Epithelial cell of esophagus (primary cell): ENCODE measurements at regions not wholly inside any gene's neighbourhood (a gene's known extent, or its start where the extent isn't known, plus 50 kb on each side); places are given as distances from the start of the nearest gene placed in this dataset.

Experiments used
- DNase-seq: peaks from one replicate; pipeline ENCODE4 v3.0.0; 2010; ENCODE audit warnings: low read depth
- H3K4me3 ChIP-seq: 2 replicates; pipeline ENCODE4 v1.5.1; 2011; ENCODE audit warnings: mild to moderate bottlenecking, low read length, control low read depth
- TF ChIP-seq, protein P1 (sequence below): IDR thresholded peaks from 2 replicates; pipeline ENCODE4 v1.5.1; 2011; ENCODE audit warnings: low read depth, mild to moderate bottlenecking, low read length, control low read depth, inconsistent platforms; ENCODE audit not compliant: insufficient read depth; ENCODE audit errors: missing control alignments

DNA sequence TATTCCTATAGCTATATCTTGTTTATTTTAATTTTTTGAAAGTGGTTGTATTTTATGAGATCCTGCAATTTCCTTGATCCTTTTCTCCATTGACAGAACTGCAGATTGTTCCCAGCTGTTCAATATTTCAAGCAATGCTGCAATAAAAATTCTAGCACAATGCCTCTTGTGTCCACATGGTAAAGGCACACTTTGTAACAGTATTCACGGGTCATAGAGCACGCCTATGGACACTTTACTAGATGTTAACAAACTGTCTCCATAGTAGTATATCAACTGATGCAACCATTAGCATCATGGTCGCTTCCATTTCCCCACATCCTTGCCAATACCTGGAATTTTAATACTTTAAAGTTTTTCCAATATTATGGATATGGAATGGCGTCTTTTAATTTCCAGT, 123.9 kb upstream of the FZD8 start:
- TF ChIP-seq, protein P1, sequence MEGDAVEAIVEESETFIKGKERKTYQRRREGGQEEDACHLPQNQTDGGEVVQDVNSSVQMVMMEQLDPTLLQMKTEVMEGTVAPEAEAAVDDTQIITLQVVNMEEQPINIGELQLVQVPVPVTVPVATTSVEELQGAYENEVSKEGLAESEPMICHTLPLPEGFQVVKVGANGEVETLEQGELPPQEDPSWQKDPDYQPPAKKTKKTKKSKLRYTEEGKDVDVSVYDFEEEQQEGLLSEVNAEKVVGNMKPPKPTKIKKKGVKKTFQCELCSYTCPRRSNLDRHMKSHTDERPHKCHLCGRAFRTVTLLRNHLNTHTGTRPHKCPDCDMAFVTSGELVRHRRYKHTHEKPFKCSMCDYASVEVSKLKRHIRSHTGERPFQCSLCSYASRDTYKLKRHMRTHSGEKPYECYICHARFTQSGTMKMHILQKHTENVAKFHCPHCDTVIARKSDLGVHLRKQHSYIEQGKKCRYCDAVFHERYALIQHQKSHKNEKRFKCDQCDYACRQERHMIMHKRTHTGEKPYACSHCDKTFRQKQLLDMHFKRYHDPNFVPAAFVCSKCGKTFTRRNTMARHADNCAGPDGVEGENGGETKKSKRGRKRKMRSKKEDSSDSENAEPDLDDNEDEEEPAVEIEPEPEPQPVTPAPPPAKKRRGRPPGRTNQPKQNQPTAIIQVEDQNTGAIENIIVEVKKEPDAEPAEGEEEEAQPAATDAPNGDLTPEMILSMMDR, result no peak
- no peak for DNase-seq
- H3K4me3 ChIP-seq, result no peak overlapping the region

DNA sequence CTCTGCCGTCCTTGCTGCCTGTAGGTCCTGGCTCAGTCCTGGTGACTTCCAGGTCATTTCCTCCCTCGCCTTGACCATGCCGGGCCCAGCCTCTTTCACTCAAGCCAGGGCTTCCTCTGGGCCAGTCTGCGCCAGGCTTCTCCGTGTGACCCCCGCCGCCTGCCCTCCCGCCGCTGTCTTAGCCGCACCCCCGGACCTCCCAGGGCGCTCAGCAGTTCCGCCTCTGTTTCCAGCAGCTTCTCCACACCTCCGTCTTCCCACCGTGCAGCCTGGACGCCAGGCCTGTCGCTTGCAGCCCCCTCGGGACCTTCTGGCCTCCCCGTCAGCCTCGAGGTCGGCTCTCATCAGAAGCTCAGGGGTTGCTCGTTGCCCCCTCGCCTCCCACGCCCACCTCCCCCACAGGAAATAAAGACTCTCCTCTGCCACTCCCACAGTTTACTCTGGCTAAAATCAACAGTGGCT, 123.0 kb upstream of the FZD8 start:
- TF ChIP-seq, protein P1, result no peak
- no peak overlapping the region for H3K4me3 ChIP-seq
- DNase-seq, result no peak

DNA sequence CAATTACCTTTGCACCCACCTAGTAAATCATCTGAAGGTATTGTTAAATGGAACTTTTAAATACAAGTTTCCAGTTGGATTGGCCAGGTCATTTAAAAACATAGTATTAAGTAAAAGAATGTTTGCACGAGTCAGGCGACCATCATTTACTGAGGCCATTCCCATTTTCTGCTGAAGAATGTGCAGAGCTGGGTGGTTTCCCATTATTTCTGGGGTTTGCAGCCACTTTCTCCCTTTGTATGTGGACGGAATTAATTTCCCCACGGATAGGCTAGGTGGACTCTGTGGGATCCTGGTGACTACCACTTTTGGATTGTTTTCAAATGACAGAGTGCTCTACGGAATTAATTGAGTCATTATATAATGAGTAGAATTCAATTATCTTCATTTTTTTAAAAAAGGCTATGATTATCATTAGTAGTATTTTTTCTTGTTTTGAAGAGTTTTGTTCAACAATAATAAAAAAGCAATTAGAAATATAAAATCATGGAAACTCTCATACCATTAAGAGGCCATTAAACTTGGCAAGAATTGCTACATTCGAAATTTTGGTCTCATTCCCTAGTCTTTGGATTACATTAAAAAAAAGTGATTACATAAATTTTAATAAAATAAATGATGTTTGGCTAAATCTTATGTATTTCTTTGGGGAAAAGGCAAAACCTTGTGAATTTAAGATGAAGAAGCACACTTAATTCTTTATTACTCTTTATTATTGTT, 120.4 kb upstream of the FZD8 start:
- no peak for DNase-seq

DNA sequence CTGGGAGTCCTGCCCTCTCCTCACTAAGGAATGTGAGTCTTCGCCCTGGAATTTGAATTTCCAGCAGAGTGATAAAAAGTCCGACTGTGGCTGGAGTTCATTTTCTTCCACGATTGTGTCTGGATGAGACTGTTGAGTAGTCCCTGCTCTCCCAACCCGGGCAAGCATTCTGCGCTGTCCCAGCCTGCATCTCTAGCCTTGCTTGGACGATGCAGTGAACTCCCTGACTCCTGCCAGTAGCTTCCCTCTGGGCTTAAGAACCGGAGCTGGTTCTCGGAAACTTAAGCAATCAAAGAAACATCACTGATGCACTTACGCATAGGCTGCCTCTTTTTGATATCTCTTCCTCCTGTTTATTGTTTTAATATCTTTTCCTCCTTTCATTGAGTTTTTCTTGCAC, 116.0 kb upstream of the FZD8 start:
- TF ChIP-seq, protein P1, result no peak
- no peak for DNase-seq
- no peak overlapping the region for H3K4me3 ChIP-seq

More for the DNA sequence above, 120.4 kb upstream of the FZD8 start:
- H3K4me3 ChIP-seq, result no peak overlapping the region
- TF ChIP-seq, protein P1, result no peak

DNA sequence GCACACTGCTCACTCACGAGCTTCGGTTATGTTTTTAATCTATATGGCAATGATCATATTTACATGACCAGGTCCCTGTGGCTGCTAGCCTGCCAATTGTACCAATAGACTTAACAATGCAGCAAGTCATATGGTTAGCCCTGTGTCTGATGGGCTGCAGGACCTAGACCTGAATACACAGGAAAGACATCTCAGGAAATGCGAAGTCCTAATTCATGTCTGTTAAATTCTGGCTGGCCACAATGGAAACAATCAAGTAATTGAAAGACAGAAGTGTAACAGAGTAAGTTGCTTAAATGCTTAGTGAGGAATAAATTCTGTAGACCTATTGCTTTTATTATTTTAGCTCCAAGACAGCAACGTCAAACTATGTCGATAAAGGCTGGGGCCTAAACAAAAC, 112.4 kb upstream of the FZD8 start:
- DNase-seq, result no peak
- TF ChIP-seq, protein P1, result no peak
- no peak overlapping the region for H3K4me3 ChIP-seq

DNA sequence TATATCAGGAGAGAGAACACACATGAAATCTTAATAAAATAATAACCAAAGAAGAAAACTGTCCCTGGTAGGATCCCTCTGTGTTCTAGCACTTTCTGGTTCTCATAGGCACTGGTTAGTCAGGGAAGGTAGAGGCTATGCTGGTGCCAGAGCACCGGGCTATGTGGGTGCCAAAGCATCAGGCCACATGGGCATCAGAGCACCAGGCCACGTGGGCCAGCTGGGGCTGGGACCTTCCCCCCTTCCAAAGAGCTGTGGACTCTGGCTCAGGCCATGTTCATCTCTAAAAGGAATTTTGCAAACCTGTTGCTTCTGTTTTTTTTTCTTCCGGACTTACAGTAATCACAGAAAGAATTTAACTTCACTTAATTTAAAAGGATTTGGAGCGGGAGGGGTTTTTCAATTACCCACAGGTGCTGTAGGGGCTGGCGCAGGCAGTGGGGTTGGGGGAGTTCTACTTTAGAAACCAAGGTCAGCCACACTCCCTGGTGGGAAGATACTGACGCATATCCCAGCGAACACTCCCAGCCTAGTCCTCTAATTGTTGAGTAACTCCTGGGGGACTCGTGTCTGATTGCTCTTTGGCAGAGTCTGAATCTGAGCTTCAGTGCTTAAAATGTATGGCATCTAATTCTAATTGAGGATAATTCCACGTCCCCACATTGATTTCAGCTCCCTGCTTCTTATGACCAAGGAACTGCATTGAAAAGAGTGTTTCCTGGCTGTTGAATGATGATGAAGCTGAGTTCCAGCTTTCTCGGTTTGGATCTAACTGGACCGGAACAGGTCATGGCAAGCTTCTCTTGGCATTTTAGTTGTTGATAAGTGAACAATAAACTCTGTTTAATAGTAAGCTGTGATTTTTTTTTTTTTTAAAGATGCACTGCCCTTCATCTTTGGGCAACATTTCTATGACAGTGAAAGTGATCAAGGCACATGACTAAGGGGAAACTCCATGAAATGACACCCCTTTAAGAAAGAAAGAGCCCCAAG, 110.7 kb upstream of the FZD8 start:
- TF ChIP-seq, protein P1, result no peak
- DNase-seq, result no peak
- H3K4me3 ChIP-seq, result no peak overlapping the region
